ENCODE measurements at regions not wholly inside any gene's neighbourhood (a gene's known extent, or its start where the extent isn't known, plus 50 kb on each side); places are given as distances from the start of the nearest gene placed in this dataset.

- no peak for TF ChIP-seq CTCF (IDR thresholded peaks at IDR 0.05)
- TF ChIP-seq SIN3A (IDR thresholded peaks at IDR 0.05; ENCODE audit: borderline replicate concordance, insufficient read depth, low read depth, low read length) = no peak
- no peak for TF ChIP-seq POLR2AphosphoS5 (IDR thresholded peaks at IDR 0.05; ENCODE audit: low read depth, low read length)
- TF ChIP-seq, protein P1, sequence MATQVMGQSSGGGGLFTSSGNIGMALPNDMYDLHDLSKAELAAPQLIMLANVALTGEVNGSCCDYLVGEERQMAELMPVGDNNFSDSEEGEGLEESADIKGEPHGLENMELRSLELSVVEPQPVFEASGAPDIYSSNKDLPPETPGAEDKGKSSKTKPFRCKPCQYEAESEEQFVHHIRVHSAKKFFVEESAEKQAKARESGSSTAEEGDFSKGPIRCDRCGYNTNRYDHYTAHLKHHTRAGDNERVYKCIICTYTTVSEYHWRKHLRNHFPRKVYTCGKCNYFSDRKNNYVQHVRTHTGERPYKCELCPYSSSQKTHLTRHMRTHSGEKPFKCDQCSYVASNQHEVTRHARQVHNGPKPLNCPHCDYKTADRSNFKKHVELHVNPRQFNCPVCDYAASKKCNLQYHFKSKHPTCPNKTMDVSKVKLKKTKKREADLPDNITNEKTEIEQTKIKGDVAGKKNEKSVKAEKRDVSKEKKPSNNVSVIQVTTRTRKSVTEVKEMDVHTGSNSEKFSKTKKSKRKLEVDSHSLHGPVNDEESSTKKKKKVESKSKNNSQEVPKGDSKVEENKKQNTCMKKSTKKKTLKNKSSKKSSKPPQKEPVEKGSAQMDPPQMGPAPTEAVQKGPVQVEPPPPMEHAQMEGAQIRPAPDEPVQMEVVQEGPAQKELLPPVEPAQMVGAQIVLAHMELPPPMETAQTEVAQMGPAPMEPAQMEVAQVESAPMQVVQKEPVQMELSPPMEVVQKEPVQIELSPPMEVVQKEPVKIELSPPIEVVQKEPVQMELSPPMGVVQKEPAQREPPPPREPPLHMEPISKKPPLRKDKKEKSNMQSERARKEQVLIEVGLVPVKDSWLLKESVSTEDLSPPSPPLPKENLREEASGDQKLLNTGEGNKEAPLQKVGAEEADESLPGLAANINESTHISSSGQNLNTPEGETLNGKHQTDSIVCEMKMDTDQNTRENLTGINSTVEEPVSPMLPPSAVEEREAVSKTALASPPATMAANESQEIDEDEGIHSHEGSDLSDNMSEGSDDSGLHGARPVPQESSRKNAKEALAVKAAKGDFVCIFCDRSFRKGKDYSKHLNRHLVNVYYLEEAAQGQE (IDR thresholded peaks at IDR 0.05; ENCODE audit: insufficient read depth in 1 of 2, low read depth in 2 of 2, low read length in 1 of 2) = no peak
- no peak for TF ChIP-seq TCF7L2 (IDR thresholded peaks at IDR 0.05; ENCODE audit: low read depth, low read length)
Observed at GRCh38 chr3:45317710-45318109, 70.7 kb upstream of the LARS2 start.
